Gastrocnemius medialis (tissue), 4 donors: ENCODE measurements at regions not wholly inside any gene's neighbourhood (a gene's known extent, or its start where the extent isn't known, plus 50 kb on each side); places are given as distances from the start of the nearest gene placed in this dataset.

Source experiments
- ATAC-seq, 2 donors: fragments of 150-250 bp; one replicate each; pipeline ENCODE4 v1.9.1; 2016
- DNase-seq, 2 donors: peaks; one replicate each; pipeline ENCODE4 v3.0.0-alpha.2; 2019
- H3K27ac ChIP-seq, 4 donors: fragments of 200-600 bp; sonication (generic); 1 replicate in 1 of 4; 2 replicates in 3 of 4; pipeline ENCODE4 v1.5.1; 2016 to 2018; ENCODE audit warnings: mild to moderate bottlenecking in 2 of 4, moderate library complexity in 1 of 4
- H3K27me3 ChIP-seq, 3 donors: fragments of 200-600 bp; sonication (generic) in 2 of 3; 1 replicate in 1 of 3; 2 replicates in 2 of 3; pipeline versions ENCODE4 v1.5.1 to v1.6.0; 2016 to 2019; ENCODE audit warnings: mild to moderate bottlenecking in 1 of 3, moderate library complexity in 1 of 3
- H3K36me3 ChIP-seq, 2 donors: fragments of 200-600 bp; sonication (generic) in 1 of 2; one replicate each; pipeline ENCODE4 v1.5.1; 2017 to 2018
- H3K4me1 ChIP-seq, 2 donors: fragments of 200-600 bp; sonication (generic) in 1 of 2; one replicate each; pipeline ENCODE4 v1.5.1; 2016 to 2017; ENCODE audit warnings: mild to moderate bottlenecking in 2 of 2
- H3K4me3 ChIP-seq, 4 donors: fragments of 200-600 bp; sonication (generic) in 3 of 4; 1 replicate in 1 of 4; 2 replicates in 3 of 4; pipeline ENCODE4 v1.5.1; 2016 to 2019; ENCODE audit warnings: mild to moderate bottlenecking in 2 of 4
- H3K9me3 ChIP-seq, 3 donors: fragments of 200-600 bp; sonication (generic) in 2 of 3; 1 replicate in 1 of 3; 2 replicates in 2 of 3; pipeline ENCODE4 v1.5.1; 2016 to 2019
- POLR2A ChIP-seq, 2 donors: fragments of 450-650 bp; IDR thresholded peaks; one replicate each; pipeline ENCODE4 v1.6.1; 2017; ENCODE audit warnings: antibody characterized with exemption in 2 of 2, mild to moderate bottlenecking in 2 of 2, moderate library complexity in 2 of 2
- in situ Hi-C, 4 donors: fragments of 200-750 bp; cut with MboI; loops; one replicate each; pipeline versions ENCODE4 v1.15.0 to v1.8.0; 2017; ENCODE audit warnings: low sequenced_read_pairs in 4 of 4
- intact Hi-C: fragments of 100-400 bp; cut with DNase I; formaldehyde crosslinking; loops from one replicate; pipeline ENCODE4 v1.15.1; 2023; ENCODE audit warnings: low total_unique reads
- TF ChIP-seq, protein P1 (sequence below), 5 experiments: fragments of 450-650 bp in 3 of 5; fragments of 200-600 bp in 2 of 5; sonication (generic) in 2 of 5; IDR thresholded peaks in 4 of 5; conservative IDR thresholded peaks in 1 of 5; 1 replicate in 4 of 5; 2 replicates in 1 of 5; pipeline ENCODE4 v1.5.1; 2016 to 2019; ENCODE audit warnings: antibody characterized with exemption in 5 of 5, mild to moderate bottlenecking in 3 of 5, moderate library complexity in 3 of 5

GRCh38 chr5:153425914-153426313, 64.6 kb upstream of the GRIA1 start:
- no peaks in the 10 kb centered on the region for H3K4me1 ChIP-seq

DNA sequence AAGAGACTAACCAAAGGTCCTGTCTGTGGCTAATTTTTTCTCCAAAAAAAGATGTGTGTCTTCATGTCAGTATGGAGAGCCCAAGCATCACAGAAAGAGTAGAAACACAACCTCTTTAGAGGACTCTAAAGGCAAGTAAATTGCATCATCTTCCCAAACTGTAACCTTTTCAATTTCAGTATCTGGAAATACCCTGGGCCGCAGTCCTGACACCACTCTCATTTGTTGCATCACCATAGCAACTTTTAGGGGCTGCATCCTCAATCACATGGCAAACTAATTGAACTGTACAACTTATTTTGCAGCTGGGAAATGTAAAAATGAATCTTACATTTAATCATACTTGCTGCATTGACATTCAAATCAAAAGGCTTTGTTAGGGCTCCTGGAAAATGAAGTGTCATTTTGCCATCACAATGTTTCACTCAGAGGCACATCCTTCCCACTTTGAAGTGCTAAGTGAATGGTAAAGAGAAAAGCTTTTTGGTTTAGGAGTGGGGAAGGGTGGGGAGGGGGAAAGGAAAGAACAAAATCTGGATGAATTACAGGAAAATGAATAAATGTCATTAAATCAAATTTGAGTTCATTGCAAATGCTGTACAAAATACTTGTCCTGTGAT, 60.6 kb upstream of the GRIA1 start:
- intact Hi-C loops (no loop called here), in situ Hi-C loops (no loop called here)
- Histone ChIP-seq H3K4me1 (no peaks in the 10 kb centered on the region), H3K27ac (no peak overlapping the region), H3K36me3 (no peaks in the 10 kb centered on the region), H3K9me3 (no peaks in the 10 kb centered on the region), H3K27me3 (no peaks in the 10 kb centered on the region), H3K4me3 (no peak overlapping the region)
- no peak for ATAC-seq
- DNase-seq: no peak
- TF ChIP-seq POLR2A (IDR thresholded peaks at IDR 0.05): no peak
- TF ChIP-seq, protein P1, sequence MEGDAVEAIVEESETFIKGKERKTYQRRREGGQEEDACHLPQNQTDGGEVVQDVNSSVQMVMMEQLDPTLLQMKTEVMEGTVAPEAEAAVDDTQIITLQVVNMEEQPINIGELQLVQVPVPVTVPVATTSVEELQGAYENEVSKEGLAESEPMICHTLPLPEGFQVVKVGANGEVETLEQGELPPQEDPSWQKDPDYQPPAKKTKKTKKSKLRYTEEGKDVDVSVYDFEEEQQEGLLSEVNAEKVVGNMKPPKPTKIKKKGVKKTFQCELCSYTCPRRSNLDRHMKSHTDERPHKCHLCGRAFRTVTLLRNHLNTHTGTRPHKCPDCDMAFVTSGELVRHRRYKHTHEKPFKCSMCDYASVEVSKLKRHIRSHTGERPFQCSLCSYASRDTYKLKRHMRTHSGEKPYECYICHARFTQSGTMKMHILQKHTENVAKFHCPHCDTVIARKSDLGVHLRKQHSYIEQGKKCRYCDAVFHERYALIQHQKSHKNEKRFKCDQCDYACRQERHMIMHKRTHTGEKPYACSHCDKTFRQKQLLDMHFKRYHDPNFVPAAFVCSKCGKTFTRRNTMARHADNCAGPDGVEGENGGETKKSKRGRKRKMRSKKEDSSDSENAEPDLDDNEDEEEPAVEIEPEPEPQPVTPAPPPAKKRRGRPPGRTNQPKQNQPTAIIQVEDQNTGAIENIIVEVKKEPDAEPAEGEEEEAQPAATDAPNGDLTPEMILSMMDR (IDR thresholded peaks at IDR 0.05 in 4 of 5, conservative IDR thresholded peaks at IDR 0.05 in 1 of 5): no peak

More at GRCh38 chr5:153425914-153426313, 64.6 kb upstream of the GRIA1 start:
- Histone ChIP-seq H3K27ac (no peak overlapping the region), H3K27me3 (no peaks in the 10 kb centered on the region), H3K4me3 (no peak overlapping the region), H3K9me3 (no peaks in the 10 kb centered on the region), H3K36me3 (no peaks in the 10 kb centered on the region)
- intact Hi-C loops (no loop called here), in situ Hi-C loops (no loop called here)
- no peak for ATAC-seq
- DNase-seq: no peak
- TF ChIP-seq, protein P1 (IDR thresholded peaks at IDR 0.05 in 4 of 5, conservative IDR thresholded peaks at IDR 0.05 in 1 of 5): no peak
- no peak for TF ChIP-seq POLR2A (IDR thresholded peaks at IDR 0.05)

- no peaks in the 10 kb centered on the region for H3K9me3 ChIP-seq
- intact Hi-C loops (no loop called here), in situ Hi-C loops (no loop called here)
- H3K27ac ChIP-seq: no peak overlapping the region
- H3K4me1 ChIP-seq: no peaks in the 10 kb centered on the region
- TF ChIP-seq POLR2A (IDR thresholded peaks at IDR 0.05): no peak
- TF ChIP-seq, protein P1 (IDR thresholded peaks at IDR 0.05 in 4 of 5, conservative IDR thresholded peaks at IDR 0.05 in 1 of 5): no peak
- DNase-seq: no peak
- H3K27me3 ChIP-seq: no peaks in the 10 kb centered on the region
- H3K36me3 ChIP-seq: no peaks in the 10 kb centered on the region
- no peak for ATAC-seq
- H3K4me3 ChIP-seq: no peak overlapping the region
Measured at GRCh38 chr5:153432583-153432982, 57.9 kb upstream of the GRIA1 start.

GRCh38 chr5:153437251-153437650, 53.2 kb upstream of the GRIA1 start:
- Histone ChIP-seq H3K9me3 (no peaks in the 10 kb centered on the region), H3K27ac (no peak overlapping the region), H3K4me1 (no peaks in the 10 kb centered on the region), H3K4me3 (no peak overlapping the region), H3K36me3 (no peaks in the 10 kb centered on the region), H3K27me3 (no peaks in the 10 kb centered on the region)
- TF ChIP-seq, protein P1 (IDR thresholded peaks at IDR 0.05 in 4 of 5, conservative IDR thresholded peaks at IDR 0.05 in 1 of 5): no peak
- no peak for TF ChIP-seq POLR2A (IDR thresholded peaks at IDR 0.05)
- in situ Hi-C loops: no loop called here
- DNase-seq (no peak), ATAC-seq (no peak)
- intact Hi-C loops: no loop called here

- TF ChIP-seq POLR2A (IDR thresholded peaks at IDR 0.05): no peak
- TF ChIP-seq, protein P1 (IDR thresholded peaks at IDR 0.05 in 4 of 5, conservative IDR thresholded peaks at IDR 0.05 in 1 of 5): no peak
- Histone ChIP-seq H3K36me3 (no peaks in the 10 kb centered on the region), H3K4me3 (no peak overlapping the region), H3K27ac (no peak overlapping the region), H3K27me3 (no peaks in the 10 kb centered on the region), H3K4me1 (no peaks in the 10 kb centered on the region), H3K9me3 (no peaks in the 10 kb centered on the region)
- in situ Hi-C loops: no loop called here
- intact Hi-C loops: no loop called here
- ATAC-seq (no peak), DNase-seq (no peak)
Measured at GRCh38 chr5:153439130-153439529, 51.3 kb upstream of the GRIA1 start.
